ENCODE measurements at regions not wholly inside any gene's neighbourhood (a gene's known extent, or its start where the extent isn't known, plus 50 kb on each side); places are given as distances from the start of the nearest gene placed in this dataset.

GRCh38 chr6:23040899-23041298 lies 471.5 kb downstream of the HDGFL1 start:
- Histone ChIP-seq H3K36me3 (ENCODE audit: control insufficient read depth, insufficient read depth, low read length) (no peaks in the 10 kb centered on the region), H3K9ac (ENCODE audit: insufficient read depth, low read length) (no peak overlapping the region), H3K9me3 (ENCODE audit: control insufficient read depth, insufficient read depth, low read depth, low read length) (no peaks in the 10 kb centered on the region), H3K27me3 (ENCODE audit: control insufficient read depth, insufficient read depth, low read length) (no peaks in the 10 kb centered on the region), H3K4me1 (ENCODE audit: control insufficient read depth, extremely low read depth, insufficient read depth, low read length) (no peaks in the 10 kb centered on the region), H3K27ac (ENCODE audit: insufficient read depth, low read length) (no peak overlapping the region), H4K20me1 (ENCODE audit: control insufficient read depth, extremely low read depth, insufficient read depth, low read length) (no peaks in the 10 kb centered on the region), H3K4me3 (replicated peaks in 1 of 4; ENCODE audit: control extremely low read depth in 1 of 4, insufficient read depth in 1 of 4, low read depth in 3 of 4, low read length in 4 of 4) (no peak overlapping the region), H3K4me2 (ENCODE audit: extremely low read depth, insufficient read depth, low read length) (no peak overlapping the region), H3K79me2 (ENCODE audit: control insufficient read depth, insufficient read depth, low read length) (no peaks in the 10 kb centered on the region), H2AFZ (ENCODE audit: low read length) (no peak overlapping the region)
- no peak for DNase-seq (ENCODE audit: low read depth in 2 of 2)
- no peak for TF ChIP-seq CTCF (conservative IDR thresholded peaks at IDR 0.05 in 1 of 2, IDR thresholded peaks at IDR 0.05 in 1 of 2; ENCODE audit: low read depth in 1 of 2, low read length in 2 of 2)
- TF ChIP-seq EZH2 (IDR thresholded peaks at IDR 0.05; ENCODE audit: low read length, missing control alignments) = no peak

- no peak overlapping the region for H2AFZ ChIP-seq (ENCODE audit: low read length)
- H3K9me3 ChIP-seq (ENCODE audit: control insufficient read depth, insufficient read depth, low read depth, low read length) = no peaks in the 10 kb centered on the region
- H3K4me1 ChIP-seq (ENCODE audit: control insufficient read depth, extremely low read depth, insufficient read depth, low read length) = no peaks in the 10 kb centered on the region
- no peaks in the 10 kb centered on the region for H3K36me3 ChIP-seq (ENCODE audit: control insufficient read depth, insufficient read depth, low read length)
- TF ChIP-seq EZH2 (IDR thresholded peaks at IDR 0.05; ENCODE audit: low read length, missing control alignments) (no peak), CTCF (conservative IDR thresholded peaks at IDR 0.05 in 1 of 2, IDR thresholded peaks at IDR 0.05 in 1 of 2; ENCODE audit: low read depth in 1 of 2, low read length in 2 of 2) (no peak)
- no peak overlapping the region for H3K27ac ChIP-seq (ENCODE audit: insufficient read depth, low read length)
- no peak overlapping the region for H3K9ac ChIP-seq (ENCODE audit: insufficient read depth, low read length)
- H4K20me1 ChIP-seq (ENCODE audit: control insufficient read depth, extremely low read depth, insufficient read depth, low read length) = no peaks in the 10 kb centered on the region
- no peak for DNase-seq (ENCODE audit: low read depth in 2 of 2)
- H3K27me3 ChIP-seq (ENCODE audit: control insufficient read depth, insufficient read depth, low read length) = no peaks in the 10 kb centered on the region
- no peak overlapping the region for H3K4me3 ChIP-seq (replicated peaks in 1 of 4; ENCODE audit: control extremely low read depth in 1 of 4, insufficient read depth in 1 of 4, low read depth in 3 of 4, low read length in 4 of 4)
- no peaks in the 10 kb centered on the region for H3K79me2 ChIP-seq (ENCODE audit: control insufficient read depth, insufficient read depth, low read length)
- H3K4me2 ChIP-seq (ENCODE audit: extremely low read depth, insufficient read depth, low read length) = no peak overlapping the region
Measured at GRCh38 chr6:23045280-23045679, 475.9 kb downstream of the HDGFL1 start.

GRCh38 chr6:23055523-23055922 lies 486.2 kb downstream of the HDGFL1 start:
- Histone ChIP-seq H3K27me3 (ENCODE audit: control insufficient read depth, insufficient read depth, low read length) (no peaks in the 10 kb centered on the region), H3K79me2 (ENCODE audit: control insufficient read depth, insufficient read depth, low read length) (no peaks in the 10 kb centered on the region), H3K4me2 (ENCODE audit: extremely low read depth, insufficient read depth, low read length) (no peak overlapping the region), H3K27ac (ENCODE audit: insufficient read depth, low read length) (no peak overlapping the region), H3K4me3 (replicated peaks in 1 of 4; ENCODE audit: control extremely low read depth in 1 of 4, insufficient read depth in 1 of 4, low read depth in 3 of 4, low read length in 4 of 4) (no peak overlapping the region), H3K4me1 (ENCODE audit: control insufficient read depth, extremely low read depth, insufficient read depth, low read length) (no peaks in the 10 kb centered on the region), H3K9me3 (ENCODE audit: control insufficient read depth, insufficient read depth, low read depth, low read length) (no peaks in the 10 kb centered on the region), H3K9ac (ENCODE audit: insufficient read depth, low read length) (no peak overlapping the region), H3K36me3 (ENCODE audit: control insufficient read depth, insufficient read depth, low read length) (no peaks in the 10 kb centered on the region), H2AFZ (ENCODE audit: low read length) (no peak overlapping the region), H4K20me1 (ENCODE audit: control insufficient read depth, extremely low read depth, insufficient read depth, low read length) (no peaks in the 10 kb centered on the region)
- DNase-seq (ENCODE audit: low read depth in 2 of 2) = no peak
- no peak for TF ChIP-seq EZH2 (IDR thresholded peaks at IDR 0.05; ENCODE audit: low read length, missing control alignments)
- no peak for TF ChIP-seq CTCF (conservative IDR thresholded peaks at IDR 0.05 in 1 of 2, IDR thresholded peaks at IDR 0.05 in 1 of 2; ENCODE audit: low read depth in 1 of 2, low read length in 2 of 2)
